HG03060 (cell line): ENCODE measurements at regions not wholly inside any gene's neighbourhood (a gene's known extent, or its start where the extent isn't known, plus 50 kb on each side); places are given as distances from the start of the nearest gene placed in this dataset.

Experiments used
- ATAC-seq: cut with Tn5 transposase; IDR thresholded peaks from one replicate; pipeline ENCODE4 v1.9.1; 2021; ENCODE audit warnings: low read depth, moderate number of reproducible peaks; ENCODE audit not compliant: unreplicated experiment

- ATAC-seq = no peak
Observed at GRCh38 chr7:21024485-21024867, 237.8 kb upstream of the SP8 start.

- no peak for ATAC-seq
Observed at GRCh38 chr7:21028186-21028585, 241.5 kb upstream of the SP8 start.

GRCh38 chr7:21028599-21028998 is 241.9 kb upstream of the SP8 start:
- no peak for ATAC-seq

GRCh38 chr7:21029006-21029405 is 242.3 kb upstream of the SP8 start:
- ATAC-seq = no peak

GRCh38 chr7:21030237-21030871 is 243.7 kb upstream of the SP8 start:
- no peak for ATAC-seq

- no peak for ATAC-seq
Observed at GRCh38 chr7:21041252-21041651, 254.6 kb upstream of the SP8 start.

- no peak for ATAC-seq
Observed at GRCh38 chr7:21041666-21042065, 255.0 kb upstream of the SP8 start.

GRCh38 chr7:21044384-21044783 is 257.7 kb upstream of the SP8 start:
- no peak for ATAC-seq

- ATAC-seq = no peak
Observed at GRCh38 chr7:21044913-21045568, 258.4 kb upstream of the SP8 start.

- ATAC-seq = no peak
Observed at GRCh38 chr7:21051865-21052264, 265.2 kb upstream of the SP8 start.

- no peak for ATAC-seq
Observed at GRCh38 chr7:21054427-21055112, 267.9 kb upstream of the SP8 start.

- ATAC-seq = no peak
Observed at GRCh38 chr7:21059069-21059468, 272.4 kb upstream of the SP8 start.

- no peak for ATAC-seq
Observed at GRCh38 chr7:21063106-21063505, 276.4 kb upstream of the SP8 start.

- no peak for ATAC-seq
Observed at GRCh38 chr7:21064698-21065648, 278.3 kb upstream of the SP8 start.

GRCh38 chr7:21066221-21066620 is 279.5 kb upstream of the SP8 start:
- ATAC-seq = no peak

GRCh38 chr7:21067216-21067615 is 280.5 kb upstream of the SP8 start:
- ATAC-seq = no peak

- no peak for ATAC-seq
Observed at GRCh38 chr7:21070571-21071090, 283.9 kb upstream of the SP8 start.

- ATAC-seq = no peak
Observed at GRCh38 chr7:21071561-21072501, 285.1 kb upstream of the SP8 start.

GRCh38 chr7:21076054-21076453 is 289.4 kb upstream of the SP8 start:
- no peak for ATAC-seq

GRCh38 chr7:21076574-21076973 is 289.9 kb upstream of the SP8 start:
- no peak for ATAC-seq
